AG10803 (cell line): ENCODE measurements at regions not wholly inside any gene's neighbourhood (a gene's known extent, or its start where the extent isn't known, plus 50 kb on each side); places are given as distances from the start of the nearest gene placed in this dataset.

ENCODE experiments used
- DNase-seq: peaks from one replicate; pipeline ENCODE4 v3.0.0; 2010; ENCODE audit warnings: low read depth
- H3K4me3 ChIP-seq: 2 replicates; pipeline ENCODE4 v1.5.1; 2011; ENCODE audit warnings: mild to moderate bottlenecking, low read length, control low read depth
- TF ChIP-seq, protein P1 (sequence below): conservative IDR thresholded peaks from 2 replicates; pipeline ENCODE4 v1.5.1; 2011; ENCODE audit warnings: mild to moderate bottlenecking, low read length, control low read depth, inconsistent platforms

DNA sequence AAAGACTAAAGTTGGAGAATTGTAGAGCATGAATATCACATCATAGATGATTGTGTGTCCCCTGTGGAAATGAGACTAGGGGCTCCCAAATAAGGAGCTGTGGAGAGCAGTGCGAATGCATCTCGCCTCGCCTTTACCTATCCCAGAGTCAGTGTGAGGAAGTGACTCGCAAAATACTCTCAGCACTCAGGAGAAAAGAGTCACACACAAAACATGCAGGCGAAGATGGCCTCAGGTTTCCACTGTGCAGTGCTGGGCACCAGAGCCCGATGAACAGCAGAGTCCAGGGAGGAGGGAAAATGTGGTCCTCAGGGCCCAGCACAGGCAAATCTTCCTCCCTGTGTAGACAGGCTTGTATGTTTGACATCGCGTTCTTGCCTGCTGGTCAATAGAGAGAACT lies 126.5 kb upstream of the AFDN start:
- no peak for DNase-seq
- TF ChIP-seq, protein P1, sequence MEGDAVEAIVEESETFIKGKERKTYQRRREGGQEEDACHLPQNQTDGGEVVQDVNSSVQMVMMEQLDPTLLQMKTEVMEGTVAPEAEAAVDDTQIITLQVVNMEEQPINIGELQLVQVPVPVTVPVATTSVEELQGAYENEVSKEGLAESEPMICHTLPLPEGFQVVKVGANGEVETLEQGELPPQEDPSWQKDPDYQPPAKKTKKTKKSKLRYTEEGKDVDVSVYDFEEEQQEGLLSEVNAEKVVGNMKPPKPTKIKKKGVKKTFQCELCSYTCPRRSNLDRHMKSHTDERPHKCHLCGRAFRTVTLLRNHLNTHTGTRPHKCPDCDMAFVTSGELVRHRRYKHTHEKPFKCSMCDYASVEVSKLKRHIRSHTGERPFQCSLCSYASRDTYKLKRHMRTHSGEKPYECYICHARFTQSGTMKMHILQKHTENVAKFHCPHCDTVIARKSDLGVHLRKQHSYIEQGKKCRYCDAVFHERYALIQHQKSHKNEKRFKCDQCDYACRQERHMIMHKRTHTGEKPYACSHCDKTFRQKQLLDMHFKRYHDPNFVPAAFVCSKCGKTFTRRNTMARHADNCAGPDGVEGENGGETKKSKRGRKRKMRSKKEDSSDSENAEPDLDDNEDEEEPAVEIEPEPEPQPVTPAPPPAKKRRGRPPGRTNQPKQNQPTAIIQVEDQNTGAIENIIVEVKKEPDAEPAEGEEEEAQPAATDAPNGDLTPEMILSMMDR: no peak
- H3K4me3 ChIP-seq: no peak overlapping the region

DNA sequence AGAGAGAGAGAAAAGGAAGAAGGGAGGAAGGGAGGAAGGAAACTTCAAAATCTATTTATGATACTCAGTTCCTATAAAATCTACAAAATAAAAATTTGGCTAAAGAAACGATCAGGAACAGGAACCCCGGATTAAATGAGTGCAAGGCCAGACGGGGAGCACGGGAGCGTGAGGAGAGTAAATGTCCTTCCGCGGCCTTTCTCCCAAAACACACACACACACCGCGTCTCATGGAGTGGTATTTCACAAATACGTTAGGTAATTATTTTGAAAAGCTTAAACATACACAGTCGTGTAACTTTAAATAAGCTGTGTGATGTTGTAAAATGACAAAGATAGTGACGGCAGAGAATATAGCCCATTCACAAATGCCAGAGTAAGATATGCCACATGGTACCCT lies 125.7 kb upstream of the AFDN start:
- no peak overlapping the region for H3K4me3 ChIP-seq
- DNase-seq: no peak
- TF ChIP-seq, protein P1: no peak

DNA sequence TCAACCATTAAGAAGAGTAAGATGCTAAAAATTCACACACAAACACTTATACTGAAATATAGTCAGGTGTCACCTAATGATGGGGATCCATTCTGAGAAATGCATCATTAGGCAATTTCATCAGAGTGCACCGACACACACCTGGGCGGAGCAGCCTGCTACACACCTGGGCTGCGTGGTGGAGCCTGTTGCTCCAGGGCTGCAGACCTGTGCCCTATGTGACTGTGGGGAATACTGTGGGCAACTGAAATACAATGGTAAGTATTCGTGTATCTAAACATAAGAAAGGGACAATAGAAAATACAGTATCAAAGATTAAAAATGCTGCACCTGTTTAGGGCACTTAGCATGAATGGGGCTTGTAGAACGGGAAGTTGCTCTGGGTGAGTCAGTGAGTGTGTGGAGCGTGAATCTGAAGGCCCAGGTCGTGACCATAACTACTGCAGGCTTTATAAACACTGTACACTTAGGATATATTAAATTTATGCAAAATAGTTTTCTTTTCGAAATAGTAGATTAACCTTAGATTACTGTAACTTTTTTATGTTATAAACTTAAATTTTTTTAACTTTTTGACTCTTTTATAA lies 124.4 kb upstream of the AFDN start:
- TF ChIP-seq, protein P1: no peak
- no peak overlapping the region for H3K4me3 ChIP-seq
- DNase-seq: no peak

DNA sequence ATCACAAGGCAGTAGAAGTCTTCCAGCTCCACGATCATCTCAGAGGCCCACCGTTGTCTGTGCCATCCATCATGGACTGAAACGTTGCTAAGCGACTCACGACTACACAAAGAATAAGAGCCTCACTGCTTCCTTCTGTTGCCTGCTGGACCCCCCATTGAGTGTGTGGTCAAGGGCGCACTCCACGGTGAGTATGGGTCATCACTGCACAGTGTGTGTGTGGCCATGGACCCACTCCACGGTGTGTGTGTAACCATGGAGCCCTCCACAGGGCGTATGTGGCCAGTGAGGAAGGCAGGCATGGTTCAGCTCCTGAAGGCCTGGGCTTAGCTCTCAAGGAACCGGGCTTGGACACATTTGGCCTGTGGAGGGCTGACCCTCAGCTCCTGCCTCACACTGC lies 123.4 kb upstream of the AFDN start:
- DNase-seq: no peak
- TF ChIP-seq, protein P1: no peak
- H3K4me3 ChIP-seq: no peak overlapping the region

DNA sequence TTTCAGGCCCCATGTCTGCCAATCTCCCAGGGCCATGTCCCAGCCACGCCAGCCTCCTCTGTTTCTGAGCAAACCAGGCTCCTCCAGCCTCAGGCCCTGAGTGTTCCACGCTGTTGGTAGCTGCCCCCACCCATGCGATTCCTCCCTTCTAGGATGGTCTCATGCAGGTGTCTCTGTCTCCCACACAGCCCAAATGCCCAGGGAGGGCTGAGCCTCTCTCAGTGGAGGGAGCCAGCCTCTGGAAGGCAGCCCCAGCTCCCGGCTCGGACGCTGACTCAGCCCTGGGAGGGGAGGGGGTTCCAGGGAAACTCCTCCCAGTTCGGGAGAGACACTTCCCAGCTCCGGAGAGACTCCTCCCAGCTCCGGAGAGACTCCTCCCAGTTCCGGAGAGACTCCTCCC lies 122.9 kb upstream of the AFDN start:
- H3K4me3 ChIP-seq: no peak overlapping the region
- TF ChIP-seq, protein P1: no peak
- DNase-seq: no peak

DNA sequence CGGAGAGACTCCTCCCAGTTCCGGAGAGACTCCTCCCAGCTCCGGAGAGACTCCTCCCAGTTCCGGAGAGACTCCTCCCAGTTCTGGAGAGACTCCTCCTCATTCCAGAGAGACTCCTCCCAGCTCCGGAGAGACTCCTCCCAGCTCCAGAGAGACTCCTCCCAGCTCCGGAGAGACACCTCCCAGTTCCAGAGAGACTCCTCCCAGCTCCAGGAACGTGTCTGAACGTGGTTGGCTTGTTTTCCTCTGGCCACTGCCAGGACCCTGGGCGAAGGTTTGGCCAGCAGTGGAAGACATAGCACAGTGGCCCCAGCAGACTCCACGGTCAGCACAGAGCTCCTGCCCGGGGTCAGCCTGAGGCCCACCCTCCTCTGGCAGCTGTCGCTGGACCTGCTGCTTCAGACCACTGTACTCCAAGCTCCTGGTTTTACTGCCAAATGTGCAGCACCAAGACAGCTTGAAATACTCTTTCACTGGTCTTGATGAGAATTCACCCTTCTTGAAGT lies 122.3 kb upstream of the AFDN start:
- TF ChIP-seq, protein P1: no peak
- DNase-seq: no peak
- no peak overlapping the region for H3K4me3 ChIP-seq

DNA sequence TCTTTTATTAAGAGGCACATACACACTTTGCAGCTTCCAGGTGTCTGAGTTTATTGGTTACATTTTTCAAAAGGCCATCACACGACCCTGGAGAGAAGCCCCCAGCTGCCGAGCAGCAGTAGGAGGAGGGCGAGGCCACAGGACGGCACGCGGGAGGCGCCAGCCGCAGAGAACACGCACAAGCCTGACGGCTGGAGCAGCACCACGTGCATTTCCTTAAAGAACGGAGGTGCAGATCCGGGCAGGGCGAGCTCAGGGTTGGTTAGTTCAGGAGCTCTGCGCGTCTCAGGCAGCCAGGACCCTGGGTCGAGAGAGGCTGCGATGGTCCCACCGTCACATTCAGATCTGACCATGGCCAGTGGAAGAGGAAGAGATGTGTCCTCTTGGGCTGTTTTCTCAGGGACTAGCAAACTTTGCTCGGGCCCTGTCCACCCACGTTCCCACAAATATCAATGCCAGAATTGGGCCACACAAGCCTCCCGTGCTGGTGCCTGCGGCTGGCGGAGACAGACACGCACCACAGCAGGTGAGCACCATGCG lies 121.4 kb upstream of the AFDN start:
- TF ChIP-seq, protein P1: no peak
- no peak overlapping the region for H3K4me3 ChIP-seq
- no peak for DNase-seq
